Thyroid gland (tissue), 4 donors: ENCODE measurements at regions not wholly inside any gene's neighbourhood (a gene's known extent, or its start where the extent isn't known, plus 50 kb on each side); places are given as distances from the start of the nearest gene placed in this dataset.

Experiments
- DNase-seq, 2 donors: peaks; one replicate each; pipeline ENCODE4 v3.0.0-alpha.2; 2019
- H3K27ac ChIP-seq, 3 donors: fragments of 200-600 bp; sonication (generic); 1 replicate in 2 of 3; 2 replicates in 1 of 3; pipeline ENCODE4 v1.5.1; 2016 to 2019; ENCODE audit warnings: mild to moderate bottlenecking in 1 of 3, moderate library complexity in 1 of 3
- H3K27me3 ChIP-seq: fragments of 200-600 bp; sonication (generic); one replicate; pipeline ENCODE4 v1.5.1; 2019
- H3K36me3 ChIP-seq, 2 donors: fragments of 200-600 bp; sonication (generic); one replicate each; pipeline ENCODE4 v1.5.1; 2016 to 2019
- H3K4me1 ChIP-seq, 2 donors: fragments of 200-600 bp; sonication (generic); one replicate each; pipeline ENCODE4 v1.5.1; 2017 to 2019
- H3K4me3 ChIP-seq, 3 donors: fragments of 200-600 bp; sonication (generic); replicated peaks in 1 of 3; 1 replicate in 2 of 3; 2 replicates in 1 of 3; pipeline ENCODE4 v1.5.1; 2016; ENCODE audit warnings: mild to moderate bottlenecking in 1 of 3
- H3K9me3 ChIP-seq: fragments of 200-600 bp; sonication (generic); one replicate; pipeline ENCODE4 v1.5.1; 2017
- CTCF ChIP-seq, 6 experiments: fragments of 200-600 bp in 3 of 6; fragments of 450-650 bp in 3 of 6; sonication (generic) in 3 of 6; IDR thresholded peaks; one replicate each; pipeline ENCODE4 v1.5.1; 2016 to 2019; ENCODE audit warnings: antibody characterized with exemption in 6 of 6, mild to moderate bottlenecking in 2 of 6, inconsistent platforms in 1 of 6, moderate library complexity in 1 of 6
- POLR2A ChIP-seq, 2 donors: fragments of 450-650 bp; IDR thresholded peaks; one replicate each; pipeline ENCODE4 v1.6.1; 2017; ENCODE audit warnings: antibody characterized with exemption in 2 of 2, mild to moderate bottlenecking in 2 of 2, moderate library complexity in 1 of 2
- WGBS, 2 donors: methylation state at CpG; one replicate each; pipeline ENCODE4 v1.1.5; 2017; 5-methylcytosine and 5-hydroxymethylcytosine counted together
- intact Hi-C: fragments of 100-400 bp; cut with DNase I; formaldehyde crosslinking; loops from one replicate; pipeline ENCODE4 v1.15.1; 2023

GRCh38 chr20:43255877-43256276 lies 66.2 kb upstream of the PTPRT start:
- intact Hi-C loops = no loop called here
- Histone ChIP-seq H3K9me3 (no peaks in the 10 kb centered on the region), H3K4me3 (no peak overlapping the region), H3K27ac (no peak overlapping the region), H3K4me1 (no peaks in the 10 kb centered on the region), H3K27me3 (no peaks in the 10 kb centered on the region), H3K36me3 (no peaks in the 10 kb centered on the region)
- TF ChIP-seq CTCF (IDR thresholded peaks at IDR 0.05) (no peak), POLR2A (IDR thresholded peaks at IDR 0.05) (no peak)
- DNase-seq = no peak
- 82 to 90% methylated on average over 7 of the region's 7 CpGs for WGBS, 2 donors

GRCh38 chr20:43252761-43253160 lies 63.1 kb upstream of the PTPRT start:
- intact Hi-C loops = no loop called here
- 83 to 86% methylated on average over 4 of the region's 4 CpGs for WGBS, 2 donors

GRCh38 chr20:43248341-43248740 lies 58.6 kb upstream of the PTPRT start:
- H3K9me3 ChIP-seq = no peaks in the 10 kb centered on the region
- no peak overlapping the region for H3K27ac ChIP-seq
- DNase-seq = no peak
- H3K4me1 ChIP-seq = no peaks in the 10 kb centered on the region
- H3K27me3 ChIP-seq = no peaks in the 10 kb centered on the region
- TF ChIP-seq POLR2A (IDR thresholded peaks at IDR 0.05) (no peak), CTCF (IDR thresholded peaks at IDR 0.05) (no peak)
- no peak overlapping the region for H3K4me3 ChIP-seq
- no peaks in the 10 kb centered on the region for H3K36me3 ChIP-seq
- intact Hi-C loops = no loop called here
- WGBS, 2 donors = 87 to 91% methylated on average over 1 to 2 of the region's 2 CpGs

More at GRCh38 chr20:43252761-43253160, 63.1 kb upstream of the PTPRT start:
- Histone ChIP-seq H3K4me3 (no peak overlapping the region), H3K9me3 (no peaks in the 10 kb centered on the region), H3K27me3 (no peaks in the 10 kb centered on the region), H3K27ac (no peak overlapping the region), H3K4me1 (no peaks in the 10 kb centered on the region), H3K36me3 (no peaks in the 10 kb centered on the region)
- DNase-seq = no peak
- TF ChIP-seq POLR2A (IDR thresholded peaks at IDR 0.05) = no peak
- no peak for TF ChIP-seq CTCF (IDR thresholded peaks at IDR 0.05)

GRCh38 chr20:43247361-43247760 lies 57.7 kb upstream of the PTPRT start:
- Histone ChIP-seq H3K36me3 (no peaks in the 10 kb centered on the region), H3K27ac (no peak overlapping the region), H3K27me3 (no peaks in the 10 kb centered on the region), H3K4me1 (no peaks in the 10 kb centered on the region), H3K9me3 (no peaks in the 10 kb centered on the region), H3K4me3 (no peak overlapping the region)
- intact Hi-C loops = no loop called here
- 53 to 67% methylated on average over 1 to 3 of the region's 3 CpGs for WGBS, 2 donors
- DNase-seq = no peak
- no peak for TF ChIP-seq CTCF (IDR thresholded peaks at IDR 0.05)
- TF ChIP-seq POLR2A (IDR thresholded peaks at IDR 0.05) = no peak

- TF ChIP-seq POLR2A (IDR thresholded peaks at IDR 0.05) = no peak
- no peak for TF ChIP-seq CTCF (IDR thresholded peaks at IDR 0.05)
- intact Hi-C loops = no loop called here
- no peak overlapping the region for H3K27ac ChIP-seq
- H3K36me3 ChIP-seq = no peaks in the 10 kb centered on the region
- no peak for DNase-seq
- no peaks in the 10 kb centered on the region for H3K9me3 ChIP-seq
- H3K4me1 ChIP-seq = no peaks in the 10 kb centered on the region
- no peak overlapping the region for H3K4me3 ChIP-seq
- no peaks in the 10 kb centered on the region for H3K27me3 ChIP-seq
- 70 to 89% methylated on average over 5 of the region's 5 CpGs for WGBS, 2 donors
Observed at GRCh38 chr20:43244647-43245046, 54.9 kb upstream of the PTPRT start.
